Type B pancreatic cell (in vitro differentiated cells): ENCODE measurements at regions not wholly inside any gene's neighbourhood (a gene's known extent, or its start where the extent isn't known, plus 50 kb on each side); places are given as distances from the start of the nearest gene placed in this dataset.

ENCODE experiments used
- DNase-seq: peaks from one replicate; pipeline ENCODE4 v3.0.0; 2021; ENCODE audit warnings: mixed read lengths; ENCODE audit not compliant: unreplicated experiment; ENCODE audit errors: extremely low spot score
- H3K27ac Mint-ChIP-seq: 2 replicates; pipeline ENCODE4 v1.8.0; 2021; ENCODE audit warnings: mild to moderate bottlenecking, mixed read lengths
- H3K27me3 Mint-ChIP-seq: 2 replicates; pipeline ENCODE4 v1.8.0; 2021; ENCODE audit warnings: mixed read lengths
- H3K36me3 Mint-ChIP-seq: 2 replicates; pipeline ENCODE4 v1.8.0; 2021; ENCODE audit warnings: mixed read lengths
- H3K4me1 Mint-ChIP-seq: one replicate; pipeline ENCODE4 v1.8.0; 2021; ENCODE audit warnings: mixed read lengths; ENCODE audit not compliant: unreplicated experiment
- H3K4me3 Mint-ChIP-seq: 2 replicates; pipeline ENCODE4 v1.8.0; 2021; ENCODE audit warnings: mild to moderate bottlenecking, mixed read lengths
- H3K9me3 Mint-ChIP-seq: 2 replicates; pipeline ENCODE4 v1.8.0; 2021; ENCODE audit warnings: mixed read lengths
- TF ChIP-seq, protein P1 (sequence below): fragments of 200-600 bp; sonication (generic); conservative IDR thresholded peaks from 2 replicates; pipeline ENCODE4 v1.5.0; 2021; ENCODE audit warnings: antibody characterized with exemption, mild to moderate bottlenecking

DNA sequence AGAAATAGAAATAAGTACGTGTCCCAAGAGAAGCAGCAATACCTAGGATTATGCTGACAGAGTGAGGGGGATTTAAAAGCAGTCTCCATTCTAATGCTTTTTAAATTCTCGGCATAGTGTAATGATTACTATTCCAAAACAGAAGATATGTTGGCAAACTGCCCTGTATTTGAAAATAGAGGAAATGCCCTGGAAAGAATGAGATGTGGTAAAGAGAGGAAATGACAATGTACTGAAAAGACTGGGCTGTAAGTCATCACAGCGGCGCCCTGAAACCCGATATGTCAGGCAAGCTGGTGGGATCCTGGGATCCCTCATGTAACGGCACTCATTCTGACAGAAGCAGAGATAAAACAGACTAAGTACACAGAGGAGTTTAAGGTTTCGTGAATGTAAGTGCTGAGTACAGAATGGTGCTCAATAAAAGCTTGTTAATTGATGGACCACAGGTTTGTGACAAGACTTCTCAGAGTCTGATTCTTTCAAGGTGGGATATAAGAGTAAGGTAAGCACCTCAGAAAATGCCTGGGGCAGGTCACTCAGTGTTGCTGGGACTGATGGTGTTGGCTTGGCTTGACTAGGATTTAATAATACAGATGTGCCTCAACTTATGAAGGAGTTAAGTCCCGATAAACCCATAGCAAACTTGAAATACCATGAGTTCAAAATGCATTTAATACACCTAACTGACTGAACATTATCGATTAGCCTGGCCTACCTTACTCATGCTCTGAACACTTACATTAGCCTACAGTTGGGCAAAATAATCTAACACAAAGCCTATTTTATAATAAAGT, 91.4 kb downstream of the NFKBIZ start:
- Mint-ChIP-seq H3K4me1 (no peaks in the 10 kb centered on the region), H3K4me3 (no peak overlapping the region), H3K27ac (no peak overlapping the region), H3K9me3 (no peaks in the 10 kb centered on the region), H3K36me3 (no peaks in the 10 kb centered on the region), H3K27me3 (no peaks in the 10 kb centered on the region)
- no peak for DNase-seq
- TF ChIP-seq, protein P1, sequence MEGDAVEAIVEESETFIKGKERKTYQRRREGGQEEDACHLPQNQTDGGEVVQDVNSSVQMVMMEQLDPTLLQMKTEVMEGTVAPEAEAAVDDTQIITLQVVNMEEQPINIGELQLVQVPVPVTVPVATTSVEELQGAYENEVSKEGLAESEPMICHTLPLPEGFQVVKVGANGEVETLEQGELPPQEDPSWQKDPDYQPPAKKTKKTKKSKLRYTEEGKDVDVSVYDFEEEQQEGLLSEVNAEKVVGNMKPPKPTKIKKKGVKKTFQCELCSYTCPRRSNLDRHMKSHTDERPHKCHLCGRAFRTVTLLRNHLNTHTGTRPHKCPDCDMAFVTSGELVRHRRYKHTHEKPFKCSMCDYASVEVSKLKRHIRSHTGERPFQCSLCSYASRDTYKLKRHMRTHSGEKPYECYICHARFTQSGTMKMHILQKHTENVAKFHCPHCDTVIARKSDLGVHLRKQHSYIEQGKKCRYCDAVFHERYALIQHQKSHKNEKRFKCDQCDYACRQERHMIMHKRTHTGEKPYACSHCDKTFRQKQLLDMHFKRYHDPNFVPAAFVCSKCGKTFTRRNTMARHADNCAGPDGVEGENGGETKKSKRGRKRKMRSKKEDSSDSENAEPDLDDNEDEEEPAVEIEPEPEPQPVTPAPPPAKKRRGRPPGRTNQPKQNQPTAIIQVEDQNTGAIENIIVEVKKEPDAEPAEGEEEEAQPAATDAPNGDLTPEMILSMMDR, result no peak

DNA sequence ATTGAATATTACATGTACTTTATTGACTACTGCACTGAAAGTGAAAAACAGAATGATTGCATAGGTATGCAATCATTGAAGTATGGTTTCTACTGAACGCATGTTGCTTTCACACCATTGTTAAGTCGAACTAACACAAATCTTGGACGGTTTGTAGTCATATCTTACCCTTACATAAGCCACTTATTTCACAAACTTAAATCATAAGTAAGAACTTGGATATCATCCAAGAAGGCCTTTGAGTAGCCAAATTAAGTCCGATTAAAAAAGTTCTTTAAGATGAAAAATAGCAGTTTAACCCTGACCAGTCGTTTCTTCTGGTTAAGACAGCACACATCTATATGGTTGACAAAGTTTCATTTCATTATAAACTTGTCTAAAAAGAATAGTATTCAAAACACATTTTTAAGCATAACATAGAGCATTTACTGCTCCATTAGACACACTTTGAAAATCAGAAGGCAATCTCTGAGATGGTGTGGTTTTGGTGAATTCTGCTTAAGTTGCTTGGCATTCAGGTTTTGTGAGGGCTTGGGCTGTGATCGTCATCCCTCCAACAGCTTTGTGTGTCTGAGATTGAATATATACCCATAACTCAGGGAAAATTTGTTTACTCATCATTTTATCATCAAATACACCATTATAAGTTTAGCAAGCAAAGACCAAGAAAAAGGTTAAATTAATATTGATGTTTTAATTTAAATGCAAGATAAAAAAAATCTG, 92.2 kb downstream of the NFKBIZ start:
- no peak for DNase-seq
- Mint-ChIP-seq H3K36me3 (no peaks in the 10 kb centered on the region), H3K4me3 (no peak overlapping the region), H3K4me1 (no peaks in the 10 kb centered on the region), H3K27me3 (no peaks in the 10 kb centered on the region), H3K9me3 (no peaks in the 10 kb centered on the region), H3K27ac (no peak overlapping the region)
- TF ChIP-seq, protein P1, result no peak

DNA sequence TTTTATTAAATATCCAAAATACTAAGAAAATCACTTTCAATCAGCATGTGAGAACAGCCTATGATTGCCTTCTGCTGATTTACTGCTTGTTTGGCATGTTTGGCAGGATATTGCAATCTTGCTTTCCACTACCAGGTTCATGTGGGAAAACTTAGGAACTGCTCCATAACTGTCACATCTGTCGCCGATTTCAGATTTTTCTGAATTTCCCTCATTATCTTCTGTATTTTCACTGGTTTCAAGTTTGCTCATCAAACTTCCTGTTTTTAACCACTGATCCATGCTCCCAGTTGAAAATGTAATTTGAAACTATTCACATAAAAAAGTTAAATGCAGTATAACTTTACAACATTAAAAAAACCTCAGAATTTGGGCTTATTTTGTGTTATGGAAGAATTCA, 93.0 kb downstream of the NFKBIZ start:
- no peak overlapping the region for H3K4me3 Mint-ChIP-seq
- no peak for DNase-seq
- no peaks in the 10 kb centered on the region for H3K9me3 Mint-ChIP-seq
- TF ChIP-seq, protein P1, result no peak
- H3K36me3 Mint-ChIP-seq, result no peaks in the 10 kb centered on the region
- H3K4me1 Mint-ChIP-seq, result no peaks in the 10 kb centered on the region
- H3K27ac Mint-ChIP-seq, result no peak overlapping the region
- H3K27me3 Mint-ChIP-seq, result no peaks in the 10 kb centered on the region

DNA sequence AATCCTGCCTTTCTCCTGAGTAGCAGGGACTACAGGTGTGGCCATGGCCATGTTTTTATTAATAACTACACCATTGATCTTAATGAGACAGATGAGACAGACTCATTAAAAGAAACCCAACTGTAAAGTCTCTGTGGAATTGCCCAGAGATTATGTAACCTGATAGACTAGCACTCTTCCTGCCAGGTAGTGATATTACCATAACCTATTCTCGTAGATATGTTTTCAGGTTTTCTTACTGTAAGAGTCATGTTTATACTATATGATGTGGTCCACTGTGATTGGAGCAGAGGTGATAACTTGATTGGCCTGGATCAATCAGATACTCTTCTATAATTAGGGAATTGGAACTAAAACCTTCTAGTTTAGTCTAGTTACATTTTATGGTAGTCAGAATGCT, 93.7 kb downstream of the NFKBIZ start:
- TF ChIP-seq, protein P1, result no peak
- Mint-ChIP-seq H3K9me3 (no peaks in the 10 kb centered on the region), H3K4me1 (no peaks in the 10 kb centered on the region), H3K4me3 (no peak overlapping the region), H3K27me3 (no peaks in the 10 kb centered on the region), H3K36me3 (no peaks in the 10 kb centered on the region), H3K27ac (no peak overlapping the region)
- no peak for DNase-seq

- TF ChIP-seq, protein P1, result no peak
- Mint-ChIP-seq H3K4me1 (no peaks in the 10 kb centered on the region), H3K36me3 (no peaks in the 10 kb centered on the region), H3K4me3 (no peak overlapping the region), H3K9me3 (no peaks in the 10 kb centered on the region), H3K27ac (no peak overlapping the region), H3K27me3 (no peaks in the 10 kb centered on the region)
- DNase-seq, result no peak
Measured at GRCh38 chr3:101944308-101944707, 95.0 kb downstream of the NFKBIZ start.
